Stimulated activated naive CD4-positive, alpha-beta T cell treated with Interleukin-2 at 50 U/mL for 16 hours (primary cell): ENCODE measurements at regions not wholly inside any gene's neighbourhood (a gene's known extent, or its start where the extent isn't known, plus 50 kb on each side); places are given as distances from the start of the nearest gene placed in this dataset.

ENCODE experiments used
- DNase-seq: peaks from one replicate; lab custom pipeline; 2025; lab: John Stamatoyannopoulos, UW

DNA sequence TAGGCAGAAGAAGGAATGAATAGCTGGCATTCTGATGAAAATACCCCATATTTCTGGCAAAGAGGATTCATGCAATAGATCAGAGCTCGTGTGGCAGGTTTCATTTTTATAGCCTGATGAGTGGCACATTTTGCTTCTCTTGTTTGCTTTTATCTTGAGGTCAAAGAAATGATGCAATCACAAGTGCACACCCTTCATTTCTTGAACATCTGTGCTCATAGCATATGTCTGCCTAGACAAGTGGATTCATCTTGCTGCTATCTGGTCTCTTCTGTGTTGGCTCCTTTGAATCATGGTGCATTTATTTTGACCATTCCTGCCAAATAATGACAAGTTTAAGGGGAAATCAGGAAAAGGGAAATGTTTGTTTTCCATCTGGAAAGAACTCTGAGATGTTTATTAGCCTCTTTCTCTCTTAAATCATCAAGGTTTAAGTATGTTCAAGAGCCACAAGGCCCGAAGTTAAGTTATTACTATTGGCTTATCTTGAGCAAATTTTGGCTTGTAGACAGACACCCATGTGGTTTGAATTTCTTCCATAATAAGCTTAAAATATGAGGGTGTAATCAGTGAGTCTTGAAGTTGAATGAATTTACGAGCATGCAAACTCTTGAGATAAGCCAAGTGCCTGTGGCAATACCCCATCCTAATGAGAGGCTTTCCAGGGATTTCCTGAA is 59.3 kb upstream of the HS3ST1 start:
- DNase-seq: no peak

- no peak for DNase-seq
Measured at GRCh38 chr4:11487139-11487538, 58.4 kb upstream of the HS3ST1 start.

DNA sequence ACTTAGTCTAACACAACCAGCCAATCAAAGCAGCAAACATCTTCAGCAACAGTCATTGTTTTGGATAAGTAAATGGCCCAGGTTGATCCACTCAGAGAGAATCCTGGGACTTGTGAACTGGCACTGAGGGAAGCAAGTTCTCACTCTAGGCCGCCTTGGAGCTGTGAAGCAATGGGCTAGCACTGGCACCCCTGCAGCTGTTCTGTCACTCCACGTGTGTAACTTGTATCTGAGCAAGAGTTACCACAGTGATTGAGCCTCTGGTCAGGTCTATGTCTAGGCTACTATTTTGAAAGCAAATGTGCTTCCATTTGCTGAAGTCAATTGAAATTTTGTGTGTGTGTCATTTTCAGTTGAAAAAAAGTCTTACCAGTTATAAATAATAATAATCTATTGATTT is 57.2 kb upstream of the HS3ST1 start:
- DNase-seq: no peak

- DNase-seq: no peak
Measured at GRCh38 chr4:11484531-11484930, 55.8 kb upstream of the HS3ST1 start.

DNA sequence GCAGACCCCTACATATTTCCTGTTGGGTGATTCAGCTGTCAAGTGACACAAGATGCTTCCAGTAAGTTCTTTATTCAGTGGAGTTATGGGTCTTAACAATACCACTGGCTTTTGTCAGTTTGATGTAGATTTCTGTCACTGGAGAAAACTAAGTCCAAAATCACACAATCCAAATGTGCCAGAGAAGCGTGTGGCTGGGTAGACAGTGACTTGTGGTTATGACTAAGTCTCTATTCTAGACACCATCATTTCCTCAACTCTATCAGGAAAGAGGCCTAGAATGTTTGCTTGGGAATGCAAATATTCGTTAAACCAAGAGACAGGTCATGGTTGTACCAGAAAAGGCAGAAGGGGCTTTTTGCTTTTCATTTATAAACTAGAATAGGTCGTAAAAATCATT is 54.4 kb upstream of the HS3ST1 start:
- no peak for DNase-seq

GRCh38 chr4:11480683-11481082 is 52.0 kb upstream of the HS3ST1 start:
- no peak for DNase-seq
